ENCODE measurements at regions not wholly inside any gene's neighbourhood (a gene's known extent, or its start where the extent isn't known, plus 50 kb on each side); places are given as distances from the start of the nearest gene placed in this dataset.

DNA sequence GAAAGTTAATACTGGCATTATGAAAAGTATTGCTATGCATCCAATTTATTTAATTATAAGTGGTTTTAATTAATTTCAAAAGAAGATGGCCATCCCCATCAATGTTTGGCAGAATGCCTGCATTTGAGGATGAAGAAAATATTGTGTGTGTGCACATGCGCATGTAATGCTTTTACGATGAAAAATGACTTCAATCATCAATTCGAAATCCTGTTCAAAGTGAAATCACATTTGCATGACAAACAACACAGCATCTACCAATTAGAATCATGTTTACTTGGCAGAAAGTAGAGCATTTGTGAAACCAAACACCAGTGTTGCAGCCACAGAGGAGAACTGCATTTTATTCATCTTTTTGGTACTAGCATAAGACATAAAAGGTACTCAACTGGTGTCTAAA is 191.9 kb upstream of the PIRT start:
- TF ChIP-seq CTCF (IDR thresholded peaks at IDR 0.05) (no peak), POLR2A (IDR thresholded peaks at IDR 0.05) (no peak), POLR2AphosphoS5 (IDR thresholded peaks at IDR 0.05) (no peak)
